Esophagus squamous epithelium (tissue), 4 donors: ENCODE measurements at regions not wholly inside any gene's neighbourhood (a gene's known extent, or its start where the extent isn't known, plus 50 kb on each side); places are given as distances from the start of the nearest gene placed in this dataset.

ENCODE experiments used
- POLR2A ChIP-seq, 4 donors: fragments of 450-650 bp; IDR thresholded peaks; one replicate each; pipeline ENCODE4 v1.6.1; 2017; ENCODE audit warnings: antibody characterized with exemption in 4 of 4, mild to moderate bottlenecking in 4 of 4, moderate library complexity in 3 of 4
- TF ChIP-seq, protein P1 (sequence below), 6 experiments: fragments of 450-650 bp in 4 of 6; fragments of 200-600 bp in 2 of 6; sonication (generic) in 2 of 6; IDR thresholded peaks; one replicate each; pipeline ENCODE4 v1.5.1; 2016 to 2019; ENCODE audit warnings: antibody characterized with exemption in 6 of 6, mild to moderate bottlenecking in 4 of 6, moderate library complexity in 4 of 6

DNA sequence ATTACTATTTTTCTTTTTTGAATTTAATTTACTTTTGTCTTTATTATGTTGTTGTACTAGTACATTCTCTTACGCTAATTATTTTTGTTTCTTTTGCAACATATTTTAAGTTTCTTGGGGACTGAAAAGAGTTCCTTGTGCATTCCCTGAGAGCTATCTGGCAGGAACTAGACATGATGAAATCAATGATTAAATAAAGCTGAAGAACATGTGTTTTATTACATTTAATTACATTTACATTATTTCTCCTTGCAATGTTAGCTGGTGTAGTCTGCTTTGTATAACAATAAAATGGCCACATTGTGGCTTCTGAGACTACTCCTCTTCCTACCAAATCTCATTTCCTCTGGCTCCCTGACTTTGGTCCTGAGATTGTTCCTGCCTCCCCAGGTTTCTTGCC, 244.9 kb downstream of the NDFIP2 start:
- TF ChIP-seq, protein P1, sequence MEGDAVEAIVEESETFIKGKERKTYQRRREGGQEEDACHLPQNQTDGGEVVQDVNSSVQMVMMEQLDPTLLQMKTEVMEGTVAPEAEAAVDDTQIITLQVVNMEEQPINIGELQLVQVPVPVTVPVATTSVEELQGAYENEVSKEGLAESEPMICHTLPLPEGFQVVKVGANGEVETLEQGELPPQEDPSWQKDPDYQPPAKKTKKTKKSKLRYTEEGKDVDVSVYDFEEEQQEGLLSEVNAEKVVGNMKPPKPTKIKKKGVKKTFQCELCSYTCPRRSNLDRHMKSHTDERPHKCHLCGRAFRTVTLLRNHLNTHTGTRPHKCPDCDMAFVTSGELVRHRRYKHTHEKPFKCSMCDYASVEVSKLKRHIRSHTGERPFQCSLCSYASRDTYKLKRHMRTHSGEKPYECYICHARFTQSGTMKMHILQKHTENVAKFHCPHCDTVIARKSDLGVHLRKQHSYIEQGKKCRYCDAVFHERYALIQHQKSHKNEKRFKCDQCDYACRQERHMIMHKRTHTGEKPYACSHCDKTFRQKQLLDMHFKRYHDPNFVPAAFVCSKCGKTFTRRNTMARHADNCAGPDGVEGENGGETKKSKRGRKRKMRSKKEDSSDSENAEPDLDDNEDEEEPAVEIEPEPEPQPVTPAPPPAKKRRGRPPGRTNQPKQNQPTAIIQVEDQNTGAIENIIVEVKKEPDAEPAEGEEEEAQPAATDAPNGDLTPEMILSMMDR (IDR thresholded peaks at IDR 0.05) = no peak
- TF ChIP-seq POLR2A (IDR thresholded peaks at IDR 0.05) = no peak
